ENCODE measurements at regions not wholly inside any gene's neighbourhood (a gene's known extent, or its start where the extent isn't known, plus 50 kb on each side); places are given as distances from the start of the nearest gene placed in this dataset.

GRCh38 chrX:38985945-38986344 is 184.7 kb downstream of the MID1IP1 start:
- Mint-ChIP-seq H3K9me3 (ENCODE audit: unreplicated experiment) (no peaks in the 10 kb centered on the region), H3K4me3 (ENCODE audit: unreplicated experiment) (no peak overlapping the region), H3K27me3 (ENCODE audit: insufficient read depth, unreplicated experiment) (no peaks in the 10 kb centered on the region), H3K36me3 (ENCODE audit: insufficient read depth, unreplicated experiment) (no peaks in the 10 kb centered on the region), H3K27ac (ENCODE audit: unreplicated experiment) (no peak overlapping the region), H3K4me1 (ENCODE audit: low read depth, unreplicated experiment) (peaks cover 15% of the 10 kb centered on the region)
- intact Hi-C loops (cut with micrococcal nuclease; ENCODE audit: unreplicated experiment), result loop anchor here (5.0 kb wide), 2 partner anchors 179 to 219 kb away; no protein-coding TSS in a partner anchor
- no peak for DNase-seq
- Histone ChIP-seq H3K4me1 (peaks cover 5% of the 10 kb centered on the region), H3K9me3 (no peaks in the 10 kb centered on the region), H3K36me3 (ENCODE audit: control insufficient read depth, insufficient read depth, low read length) (no peaks in the 10 kb centered on the region), H3K4me3 (ENCODE audit: low read depth, low read length) (no peak overlapping the region), H3K27me3 (replicated peaks; ENCODE audit: control insufficient read depth, insufficient read depth, low read length) (no peaks in the 10 kb centered on the region)
- no peak for TF ChIP-seq CTCF (IDR thresholded peaks at IDR 0.05; ENCODE audit: insufficient read depth in 1 of 2, low read depth in 1 of 2, low read length in 1 of 2, severe bottlenecking in 1 of 2, unreplicated experiment in 1 of 2)
- CTCF ChIA-PET, result no interaction called here
- POLR2A ChIA-PET, result no interaction called here
- BruUV-seq (replicated peaks), result no TSS peak

GRCh38 chrX:38986586-38986985 is 185.3 kb downstream of the MID1IP1 start:
- CTCF ChIA-PET, result no interaction called here
- no peak for TF ChIP-seq CTCF (IDR thresholded peaks at IDR 0.05; ENCODE audit: insufficient read depth in 1 of 2, low read depth in 1 of 2, low read length in 1 of 2, severe bottlenecking in 1 of 2, unreplicated experiment in 1 of 2)
- no peak overlapping the region for H3K27ac Mint-ChIP-seq (ENCODE audit: unreplicated experiment)
- H3K4me1 Mint-ChIP-seq (ENCODE audit: low read depth, unreplicated experiment), result peaks cover 15% of the 10 kb centered on the region
- no peaks in the 10 kb centered on the region for H3K9me3 ChIP-seq
- H3K36me3 Mint-ChIP-seq (ENCODE audit: insufficient read depth, unreplicated experiment), result no peaks in the 10 kb centered on the region
- no peak overlapping the region for H3K4me3 Mint-ChIP-seq (ENCODE audit: unreplicated experiment)
- H3K27me3 Mint-ChIP-seq (ENCODE audit: insufficient read depth, unreplicated experiment), result no peaks in the 10 kb centered on the region
- peaks cover 5% of the 10 kb centered on the region for H3K4me1 ChIP-seq
- H3K9me3 Mint-ChIP-seq (ENCODE audit: unreplicated experiment), result no peaks in the 10 kb centered on the region
- DNase-seq, result no peak
- H3K36me3 ChIP-seq (ENCODE audit: control insufficient read depth, insufficient read depth, low read length), result no peaks in the 10 kb centered on the region
- intact Hi-C loops (cut with micrococcal nuclease; ENCODE audit: unreplicated experiment), result loop anchor here (5.0 kb wide), 2 partner anchors 179 to 219 kb away; no protein-coding TSS in a partner anchor
- POLR2A ChIA-PET, result no interaction called here
- H3K27me3 ChIP-seq (replicated peaks; ENCODE audit: control insufficient read depth, insufficient read depth, low read length), result no peaks in the 10 kb centered on the region
- no peak overlapping the region for H3K4me3 ChIP-seq (ENCODE audit: low read depth, low read length)
- no TSS peak for BruUV-seq (replicated peaks)

GRCh38 chrX:38987198-38987651 is 186.0 kb downstream of the MID1IP1 start:
- CTCF ChIA-PET, result no interaction called here
- BruUV-seq (replicated peaks), result no TSS peak
- peaks cover 5% of the 10 kb centered on the region for H3K4me1 ChIP-seq
- Mint-ChIP-seq H3K9me3 (ENCODE audit: unreplicated experiment) (no peaks in the 10 kb centered on the region), H3K36me3 (ENCODE audit: insufficient read depth, unreplicated experiment) (no peaks in the 10 kb centered on the region), H3K27me3 (ENCODE audit: insufficient read depth, unreplicated experiment) (no peaks in the 10 kb centered on the region), H3K4me1 (ENCODE audit: low read depth, unreplicated experiment) (peaks cover 8% of the 10 kb centered on the region), H3K27ac (ENCODE audit: unreplicated experiment) (no peak overlapping the region), H3K4me3 (ENCODE audit: unreplicated experiment) (no peak overlapping the region)
- intact Hi-C loops (cut with micrococcal nuclease; ENCODE audit: unreplicated experiment), result loop anchor here (5.0 kb wide), 2 partner anchors 180 to 220 kb away; no protein-coding TSS in a partner anchor
- no peak for TF ChIP-seq CTCF (IDR thresholded peaks at IDR 0.05; ENCODE audit: insufficient read depth in 1 of 2, low read depth in 1 of 2, low read length in 1 of 2, severe bottlenecking in 1 of 2, unreplicated experiment in 1 of 2)
- H3K9me3 ChIP-seq, result no peaks in the 10 kb centered on the region
- no peak overlapping the region for H3K4me3 ChIP-seq (ENCODE audit: low read depth, low read length)
- no peaks in the 10 kb centered on the region for H3K27me3 ChIP-seq (replicated peaks; ENCODE audit: control insufficient read depth, insufficient read depth, low read length)
- POLR2A ChIA-PET, result no interaction called here
- H3K36me3 ChIP-seq (ENCODE audit: control insufficient read depth, insufficient read depth, low read length), result no peaks in the 10 kb centered on the region
- DNase-seq, result no peak

Data from Caco-2 (cell line).